Lower leg skin (tissue), 4 donors: ENCODE measurements at regions not wholly inside any gene's neighbourhood (a gene's known extent, or its start where the extent isn't known, plus 50 kb on each side); places are given as distances from the start of the nearest gene placed in this dataset.

Experiments used
- DNase-seq, 2 donors: peaks; one replicate each; pipeline ENCODE4 v3.0.0-alpha.2; 2019; ENCODE audit warnings: low spot score in 2 of 2
- H3K4me3 ChIP-seq: fragments of 200-600 bp; sonication (generic); 2 replicates; pipeline ENCODE4 v1.5.1; 2017; ENCODE audit warnings: mild to moderate bottlenecking, low read depth; ENCODE audit not compliant: poor library complexity, severe bottlenecking
- POLR2A ChIP-seq, 2 donors: fragments of 450-650 bp; IDR thresholded peaks; one replicate each; pipeline ENCODE4 v1.6.1; 2016 to 2017; ENCODE audit warnings: antibody characterized with exemption in 2 of 2, mild to moderate bottlenecking in 1 of 2, moderate library complexity in 1 of 2
- WGBS, 2 donors: methylation state at CpG; one replicate each; pipeline ENCODE4 v1.1.5; 2018; 5-methylcytosine and 5-hydroxymethylcytosine counted together
- intact Hi-C: fragments of 100-400 bp; cut with DNase I; formaldehyde crosslinking; loops from one replicate; pipeline ENCODE4 v1.15.0; 2023; ENCODE audit warnings: low total_unique reads
- TF ChIP-seq, protein P1 (sequence below), 3 donors: fragments of 450-650 bp; IDR thresholded peaks; one replicate each; pipeline ENCODE4 v1.5.1; 2016; ENCODE audit warnings: antibody characterized with exemption in 3 of 3, mild to moderate bottlenecking in 3 of 3, moderate library complexity in 2 of 3

DNA sequence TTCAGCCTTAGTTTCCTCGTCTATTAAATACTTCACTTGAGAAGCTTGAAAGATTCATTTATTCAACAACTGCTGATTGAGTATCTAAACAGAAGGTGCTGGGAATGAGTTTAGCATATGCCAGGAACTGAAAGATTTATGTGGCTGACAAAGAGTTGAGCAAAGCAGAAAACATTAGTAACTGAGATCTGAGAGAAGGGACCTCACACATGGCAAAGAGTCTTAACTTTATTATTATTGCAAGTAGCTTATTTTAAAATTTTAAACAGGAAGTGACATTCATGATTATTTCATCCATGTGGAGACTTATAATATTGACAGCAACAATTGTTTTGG is 133.6 kb downstream of the CASP12 start:
- 33 to 56% methylated on average over 1 of the region's 1 CpG for WGBS, 2 donors
- DNase-seq: no peak
- intact Hi-C loops: no loop called here
- TF ChIP-seq, protein P1, sequence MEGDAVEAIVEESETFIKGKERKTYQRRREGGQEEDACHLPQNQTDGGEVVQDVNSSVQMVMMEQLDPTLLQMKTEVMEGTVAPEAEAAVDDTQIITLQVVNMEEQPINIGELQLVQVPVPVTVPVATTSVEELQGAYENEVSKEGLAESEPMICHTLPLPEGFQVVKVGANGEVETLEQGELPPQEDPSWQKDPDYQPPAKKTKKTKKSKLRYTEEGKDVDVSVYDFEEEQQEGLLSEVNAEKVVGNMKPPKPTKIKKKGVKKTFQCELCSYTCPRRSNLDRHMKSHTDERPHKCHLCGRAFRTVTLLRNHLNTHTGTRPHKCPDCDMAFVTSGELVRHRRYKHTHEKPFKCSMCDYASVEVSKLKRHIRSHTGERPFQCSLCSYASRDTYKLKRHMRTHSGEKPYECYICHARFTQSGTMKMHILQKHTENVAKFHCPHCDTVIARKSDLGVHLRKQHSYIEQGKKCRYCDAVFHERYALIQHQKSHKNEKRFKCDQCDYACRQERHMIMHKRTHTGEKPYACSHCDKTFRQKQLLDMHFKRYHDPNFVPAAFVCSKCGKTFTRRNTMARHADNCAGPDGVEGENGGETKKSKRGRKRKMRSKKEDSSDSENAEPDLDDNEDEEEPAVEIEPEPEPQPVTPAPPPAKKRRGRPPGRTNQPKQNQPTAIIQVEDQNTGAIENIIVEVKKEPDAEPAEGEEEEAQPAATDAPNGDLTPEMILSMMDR (IDR thresholded peaks at IDR 0.05): no peak
- TF ChIP-seq POLR2A (IDR thresholded peaks at IDR 0.05): no peak
- no peak overlapping the region for H3K4me3 ChIP-seq

- intact Hi-C loops: no loop called here
- H3K4me3 ChIP-seq: no peak overlapping the region
- 83 to 88% methylated on average over 5 of the region's 5 CpGs for WGBS, 2 donors
- no peak for DNase-seq
- no peak for TF ChIP-seq POLR2A (IDR thresholded peaks at IDR 0.05)
- TF ChIP-seq, protein P1 (IDR thresholded peaks at IDR 0.05): no peak
Measured at GRCh38 chr11:104763930-104764709, 134.1 kb downstream of the CASP12 start.

GRCh38 chr11:104761511-104761910 is 136.7 kb downstream of the CASP12 start:
- DNase-seq: no peak
- intact Hi-C loops: no loop called here
- WGBS, 2 donors: 61 to 62% methylated on average over 2 of the region's 2 CpGs
- no peak overlapping the region for H3K4me3 ChIP-seq
- no peak for TF ChIP-seq POLR2A (IDR thresholded peaks at IDR 0.05)
- TF ChIP-seq, protein P1 (IDR thresholded peaks at IDR 0.05): no peak

DNA sequence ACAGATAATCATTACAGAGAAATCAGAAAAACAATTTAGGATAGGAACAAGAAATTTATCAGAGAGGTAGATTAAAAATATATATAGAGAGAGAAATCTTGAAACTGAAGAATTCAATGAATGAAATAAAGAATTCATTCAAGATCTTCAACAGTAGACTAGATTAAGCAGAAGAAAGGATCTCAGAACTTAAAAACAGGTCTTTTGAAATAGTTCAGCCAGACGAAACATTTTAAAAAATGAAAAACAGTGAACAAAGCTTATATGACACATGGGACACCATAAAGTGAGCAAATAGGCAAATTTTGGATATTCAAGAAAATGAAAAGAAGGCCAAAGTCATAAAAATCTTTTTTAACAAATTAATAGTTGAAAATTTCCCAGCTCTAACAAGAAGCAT is 138.8 kb downstream of the CASP12 start:
- no peak for TF ChIP-seq POLR2A (IDR thresholded peaks at IDR 0.05)
- TF ChIP-seq, protein P1 (IDR thresholded peaks at IDR 0.05): no peak
- no peak overlapping the region for H3K4me3 ChIP-seq
- WGBS, 2 donors: 93 to 95% methylated on average over 1 of the region's 1 CpG
- DNase-seq: no peak
- intact Hi-C loops: no loop called here

DNA sequence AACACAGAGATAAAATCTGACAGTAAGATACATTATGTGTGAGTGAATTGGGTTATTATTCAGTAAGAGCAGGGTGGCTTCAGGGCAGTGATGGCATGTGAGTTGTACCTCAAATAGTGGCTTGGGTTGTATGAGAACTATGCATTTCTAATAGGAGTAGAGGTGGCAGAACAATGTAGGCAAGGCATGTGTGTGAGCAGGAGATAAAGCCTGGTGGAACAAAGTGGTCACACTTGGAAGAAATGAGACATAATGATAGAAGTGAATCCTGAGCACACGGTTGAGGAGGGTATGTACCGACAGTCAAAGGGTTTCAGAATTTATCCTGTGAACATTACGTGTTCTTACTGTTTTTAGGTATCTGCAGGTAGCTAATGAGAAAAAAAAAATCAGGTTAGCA is 159.3 kb downstream of the CASP12 start:
- no peak for TF ChIP-seq POLR2A (IDR thresholded peaks at IDR 0.05)
- TF ChIP-seq, protein P1 (IDR thresholded peaks at IDR 0.05): no peak
- H3K4me3 ChIP-seq: no peak overlapping the region
- WGBS, 2 donors: 66 to 81% methylated on average over 3 of the region's 3 CpGs
- DNase-seq: no peak
- intact Hi-C loops: no loop called here

DNA sequence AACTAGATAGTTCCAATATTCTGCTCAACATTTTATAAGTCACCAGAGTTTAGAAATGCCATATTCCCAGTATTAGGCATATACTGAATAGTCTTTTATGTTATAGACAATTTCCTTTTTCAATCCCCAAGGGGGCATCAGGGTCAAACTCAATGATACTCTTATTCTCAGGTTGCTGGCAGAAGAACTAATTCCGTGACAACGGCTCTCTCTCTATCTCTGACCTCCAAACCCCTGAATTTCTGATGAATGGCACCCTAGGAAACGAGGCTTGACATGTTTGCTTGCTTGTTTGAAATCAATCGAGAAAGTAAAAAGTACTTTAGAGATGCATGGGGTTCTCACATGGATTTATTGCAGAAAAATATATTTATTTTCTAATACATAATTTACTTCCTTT is 160.1 kb downstream of the CASP12 start:
- intact Hi-C loops: no loop called here
- WGBS, 2 donors: 78 to 90% methylated on average over 4 of the region's 4 CpGs
- DNase-seq: no peak
- no peak overlapping the region for H3K4me3 ChIP-seq
- TF ChIP-seq POLR2A (IDR thresholded peaks at IDR 0.05): no peak
- TF ChIP-seq, protein P1 (IDR thresholded peaks at IDR 0.05): no peak
